ENCODE measurements at regions not wholly inside any gene's neighbourhood (a gene's known extent, or its start where the extent isn't known, plus 50 kb on each side); places are given as distances from the start of the nearest gene placed in this dataset.
"Not testable (repeated sequence)": the region's sequence is repeated elsewhere in the genome, so short reads cannot be mapped to it uniquely, and the experiment has no call there.

DNA sequence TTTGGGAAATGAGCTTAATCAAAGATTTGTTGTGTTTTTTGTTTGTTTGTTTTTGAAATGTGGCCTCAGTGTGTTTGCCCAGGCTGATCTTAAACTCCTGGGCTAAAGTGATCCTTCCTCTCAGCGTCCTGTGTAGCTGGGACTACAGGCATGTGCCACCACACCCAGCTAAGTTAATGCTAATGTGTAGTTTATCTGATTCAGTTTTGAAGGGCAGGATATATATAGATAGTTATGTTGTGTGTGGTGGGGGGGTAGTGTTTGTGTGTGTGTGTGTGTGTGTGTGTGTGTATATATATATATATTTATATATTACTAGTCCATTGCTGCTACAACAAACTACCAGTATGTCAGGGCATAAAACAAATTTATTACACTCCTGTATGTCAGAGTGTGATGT is 108.1 kb upstream of the PTPN20 start:
- not testable (repeated sequence) for DNase-seq (ENCODE audit: low spot score)

DNA sequence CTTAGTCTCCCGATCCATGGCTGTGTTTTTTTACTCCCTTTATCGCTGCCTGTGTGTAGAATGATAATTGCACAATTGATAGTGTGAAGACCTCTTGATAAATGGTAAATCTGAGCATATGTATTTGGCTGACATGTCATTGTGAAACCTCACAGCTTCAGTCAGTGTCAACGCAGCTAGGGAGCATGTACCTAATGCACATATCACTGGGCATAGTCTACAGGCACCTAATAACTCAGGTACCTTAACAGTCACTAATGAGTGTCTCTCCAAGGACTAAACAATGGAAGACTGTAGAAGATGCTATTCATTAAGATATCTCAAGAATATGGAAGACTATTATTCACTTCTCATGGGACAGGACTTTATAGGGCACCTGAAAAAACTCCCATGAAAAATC is 101.0 kb upstream of the PTPN20 start:
- not testable (repeated sequence) for DNase-seq (ENCODE audit: low spot score)

DNA sequence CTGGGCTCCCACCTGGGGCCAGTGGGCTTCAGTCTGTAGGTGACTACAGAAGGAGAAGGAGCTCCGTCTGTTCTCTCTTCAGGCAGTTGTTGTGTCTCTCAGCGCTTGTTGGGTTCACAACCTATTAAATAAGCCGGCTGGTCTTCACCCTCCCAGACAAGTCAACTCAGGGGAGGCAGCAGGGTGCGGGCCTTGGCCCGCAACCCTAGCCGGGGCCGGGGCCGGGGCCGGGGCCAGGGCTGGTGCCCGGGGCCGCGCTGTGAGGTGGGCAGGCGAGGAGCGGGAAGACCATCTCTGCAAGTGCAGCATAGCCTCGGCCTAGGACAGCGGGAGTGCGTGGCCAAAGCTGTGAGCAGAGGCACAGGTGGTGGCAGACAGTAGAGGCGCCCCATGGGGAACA is 95.1 kb upstream of the PTPN20 start:
- DNase-seq (ENCODE audit: low spot score), result not testable (repeated sequence)

DNA sequence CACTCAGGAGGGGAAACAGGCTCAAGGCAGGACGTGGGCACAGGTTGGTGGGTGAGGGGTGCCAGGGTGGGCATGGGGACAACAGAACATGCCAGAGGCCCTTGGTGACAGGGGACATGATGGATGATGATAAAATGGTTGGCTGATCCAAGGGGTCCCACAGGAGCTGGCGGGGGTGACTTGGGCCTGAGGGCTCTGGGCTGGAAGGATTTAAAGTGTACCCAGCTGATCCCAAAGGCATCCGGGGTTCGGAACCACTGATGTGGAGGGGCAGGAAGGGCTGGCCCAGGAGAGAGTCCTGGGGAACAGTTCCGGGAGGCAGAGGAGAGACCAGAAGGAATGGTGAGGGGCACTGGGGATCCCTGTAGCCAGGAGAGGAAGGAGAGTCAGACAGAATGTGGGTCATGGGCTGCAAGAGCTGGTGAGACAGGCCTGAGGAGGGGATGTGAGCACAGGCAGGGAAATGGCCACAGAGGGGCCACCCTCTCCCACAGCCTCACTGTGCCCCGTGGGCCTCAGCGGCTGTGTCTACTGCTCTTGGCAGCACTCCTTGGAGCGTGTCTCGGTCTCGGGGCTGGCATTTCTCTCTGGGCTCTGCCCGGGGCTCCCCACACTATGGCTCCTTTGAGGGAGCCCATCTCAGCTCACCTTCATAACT is 70.7 kb upstream of the PTPN20 start:
- DNase-seq (ENCODE audit: low spot score), result not testable (repeated sequence)

DNA sequence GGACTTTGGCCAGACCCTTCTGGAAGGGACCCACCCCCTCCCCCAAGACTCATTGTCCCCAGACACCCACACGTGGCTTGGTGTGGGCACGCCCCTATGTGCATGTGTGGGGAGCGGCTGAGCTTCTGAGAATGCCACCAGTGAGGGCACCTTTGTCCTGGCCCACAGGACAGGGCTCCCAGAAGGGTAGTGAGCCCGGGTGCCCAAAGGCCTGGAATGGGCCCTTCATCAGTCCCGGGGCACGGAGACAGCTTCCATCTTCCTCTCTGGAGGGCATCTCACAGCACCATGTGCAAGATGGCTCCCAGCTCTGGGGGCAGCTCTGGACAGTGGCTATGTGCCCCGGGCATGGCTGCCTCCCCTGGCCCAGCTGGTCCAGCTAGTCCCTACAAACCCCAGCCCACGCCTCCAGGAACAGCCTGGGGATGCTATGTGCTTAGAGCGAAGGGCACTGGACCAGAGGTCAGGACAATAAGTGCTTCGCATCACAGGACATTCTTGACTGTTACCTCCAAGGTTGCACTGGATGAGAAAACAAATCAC is 70.1 kb upstream of the PTPN20 start:
- not testable (repeated sequence) for DNase-seq (ENCODE audit: low spot score)

DNA sequence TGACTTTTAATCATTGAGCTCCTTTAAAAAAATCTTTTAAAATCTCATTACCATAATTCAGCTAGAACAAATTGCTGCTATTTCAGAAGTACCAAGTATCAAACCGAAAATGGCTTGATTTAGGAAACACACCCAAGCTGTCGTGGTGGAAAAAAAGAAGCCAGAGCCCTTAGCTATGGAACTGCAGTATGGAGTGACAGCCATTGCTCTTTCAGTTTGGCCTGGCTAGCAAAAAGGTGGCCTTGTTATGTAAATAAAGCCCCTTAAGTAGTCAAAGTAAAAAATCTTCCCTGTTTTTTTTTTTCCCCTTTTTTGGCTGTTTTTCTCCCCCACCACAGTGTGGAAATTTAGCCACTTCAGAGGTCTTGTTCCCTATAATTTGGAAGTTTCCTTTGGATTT is 66.0 kb upstream of the PTPN20 start:
- DNase-seq (ENCODE audit: low spot score), result not testable (repeated sequence)

DNA sequence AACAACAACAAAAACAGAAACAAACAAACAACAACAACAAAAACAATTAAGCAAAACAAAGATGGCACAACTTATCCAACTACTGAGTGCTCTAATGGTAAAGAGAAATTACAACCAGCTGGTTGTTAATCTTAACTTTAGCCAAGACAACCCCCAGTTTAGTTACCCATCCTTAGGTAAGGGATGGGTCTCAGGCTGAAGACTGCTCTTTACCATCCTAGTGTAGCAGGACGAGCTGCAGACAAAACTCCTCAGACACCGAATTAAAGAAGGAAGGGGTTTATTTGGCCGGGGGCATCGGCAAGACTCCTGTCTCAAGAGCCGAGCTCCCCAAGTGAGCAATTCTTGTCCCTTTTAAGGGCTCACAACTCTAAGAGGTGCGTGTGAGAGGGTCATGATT is 65.6 kb upstream of the PTPN20 start:
- DNase-seq (ENCODE audit: low spot score), result not testable (repeated sequence)

DNA sequence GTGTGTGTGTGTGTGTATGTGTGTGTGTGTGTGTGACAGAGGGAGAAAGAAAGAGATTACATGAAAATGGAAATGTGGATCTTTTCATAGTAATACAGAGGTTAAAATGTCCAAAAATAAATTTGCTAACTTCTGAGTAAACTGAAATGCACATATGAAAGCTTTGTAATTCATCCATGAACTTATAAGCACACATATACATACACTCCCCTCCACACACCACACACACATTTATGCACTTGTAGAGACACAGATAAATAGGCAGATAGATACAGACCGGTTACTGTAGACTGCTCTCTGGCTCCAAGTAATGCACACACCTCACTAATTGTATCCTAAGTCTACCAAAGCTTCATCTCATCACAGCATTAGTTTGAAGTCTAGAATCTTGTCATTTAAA is 50.5 kb upstream of the PTPN20 start:
- not testable (repeated sequence) for DNase-seq (ENCODE audit: low spot score)
